T-helper 2 cell treated with Interferon-gamma antibody and Interleukin-4, amounts not matched to agents 5 μg/mL and 100 μg/mL, for 36 hours (primary cell): ENCODE measurements at regions not wholly inside any gene's neighbourhood (a gene's known extent, or its start where the extent isn't known, plus 50 kb on each side); places are given as distances from the start of the nearest gene placed in this dataset.
"Not testable (repeated sequence)": the region's sequence is repeated elsewhere in the genome, so short reads cannot be mapped to it uniquely, and the experiment has no call there.

Source experiments
- DNase-seq: peaks from one replicate; pipeline ENCODE4 v3.0.0; 2021; ENCODE audit warnings: low spot score
- H3K27ac Mint-ChIP-seq: one replicate; pipeline ENCODE4 v1.8.0; 2021; ENCODE audit warnings: mild to moderate bottlenecking, mixed read lengths
- H3K27me3 Mint-ChIP-seq: one replicate; pipeline ENCODE4 v1.8.0; 2021; ENCODE audit warnings: low read depth, mixed read lengths
- H3K36me3 Mint-ChIP-seq: one replicate; pipeline ENCODE4 v1.8.0; 2021; ENCODE audit warnings: low read depth, mixed read lengths
- H3K4me1 Mint-ChIP-seq: one replicate; pipeline ENCODE4 v1.8.0; 2021; ENCODE audit warnings: low read depth, mixed read lengths
- H3K4me3 Mint-ChIP-seq: one replicate; pipeline ENCODE4 v1.8.0; 2022; ENCODE audit warnings: mild to moderate bottlenecking, moderate library complexity, mixed read lengths
- H3K9me3 Mint-ChIP-seq: one replicate; pipeline ENCODE4 v1.8.0; 2021; ENCODE audit warnings: mixed read lengths

GRCh38 chr13:79936368-79937136 is 404.4 kb downstream of the SPRY2 start:
- no peaks in the 10 kb centered on the region for H3K4me1 Mint-ChIP-seq
- no peaks in the 10 kb centered on the region for H3K36me3 Mint-ChIP-seq
- H3K9me3 Mint-ChIP-seq, result no peaks in the 10 kb centered on the region
- H3K27me3 Mint-ChIP-seq, result no peaks in the 10 kb centered on the region
- no peak for DNase-seq
- H3K4me3 Mint-ChIP-seq, result no peak overlapping the region
- H3K27ac Mint-ChIP-seq, result no peak overlapping the region

- Mint-ChIP-seq H3K9me3 (no peaks in the 10 kb centered on the region), H3K36me3 (no peaks in the 10 kb centered on the region), H3K4me3 (no peak overlapping the region), H3K27me3 (no peaks in the 10 kb centered on the region), H3K27ac (no peak overlapping the region), H3K4me1 (no peaks in the 10 kb centered on the region)
- no peak for DNase-seq
Measured at GRCh38 chr13:79935121-79935520, 405.8 kb downstream of the SPRY2 start.

GRCh38 chr13:79933389-79933788 is 407.5 kb downstream of the SPRY2 start:
- DNase-seq, result no peak
- H3K27me3 Mint-ChIP-seq, result no peaks in the 10 kb centered on the region
- H3K4me1 Mint-ChIP-seq, result no peaks in the 10 kb centered on the region
- H3K4me3 Mint-ChIP-seq, result no peak overlapping the region
- no peak overlapping the region for H3K27ac Mint-ChIP-seq
- H3K9me3 Mint-ChIP-seq, result no peaks in the 10 kb centered on the region
- H3K36me3 Mint-ChIP-seq, result no peaks in the 10 kb centered on the region

- Mint-ChIP-seq H3K9me3 (no peaks in the 10 kb centered on the region), H3K36me3 (no peaks in the 10 kb centered on the region), H3K4me3 (no peak overlapping the region), H3K27ac (no peak overlapping the region), H3K4me1 (no peaks in the 10 kb centered on the region), H3K27me3 (no peaks in the 10 kb centered on the region)
- DNase-seq, result no peak
Measured at GRCh38 chr13:79932556-79932955, 408.4 kb downstream of the SPRY2 start.

- H3K27ac Mint-ChIP-seq, H3K4me1 Mint-ChIP-seq, H3K27me3 Mint-ChIP-seq, DNase-seq, H3K36me3 Mint-ChIP-seq, H3K4me3 Mint-ChIP-seq: not testable (repeated sequence)
- peaks cover 23% of the 10 kb centered on the region for H3K9me3 Mint-ChIP-seq
Measured at GRCh38 chr13:79923973-79924556, 416.9 kb downstream of the SPRY2 start.

- DNase-seq, result no peak
- Mint-ChIP-seq H3K27ac (no peak overlapping the region), H3K9me3 (peaks cover 13% of the 10 kb centered on the region), H3K4me3 (no peak overlapping the region), H3K36me3 (no peaks in the 10 kb centered on the region), H3K4me1 (no peaks in the 10 kb centered on the region), H3K27me3 (no peaks in the 10 kb centered on the region)
Measured at GRCh38 chr13:79919091-79919490, 421.8 kb downstream of the SPRY2 start.

GRCh38 chr13:79918620-79919019 is 422.3 kb downstream of the SPRY2 start:
- Mint-ChIP-seq H3K4me3 (no peak overlapping the region), H3K36me3 (no peaks in the 10 kb centered on the region), H3K4me1 (no peaks in the 10 kb centered on the region), H3K27ac (no peak overlapping the region), H3K27me3 (no peaks in the 10 kb centered on the region), H3K9me3 (peaks cover 13% of the 10 kb centered on the region)
- no peak for DNase-seq

- Mint-ChIP-seq H3K4me3 (no peak overlapping the region), H3K27ac (no peak overlapping the region), H3K4me1 (no peaks in the 10 kb centered on the region), H3K27me3 (no peaks in the 10 kb centered on the region), H3K9me3 (peaks cover 5% of the 10 kb centered on the region), H3K36me3 (no peaks in the 10 kb centered on the region)
- no peak for DNase-seq
Measured at GRCh38 chr13:79917628-79918027, 423.3 kb downstream of the SPRY2 start.

GRCh38 chr13:79915114-79915811 is 425.7 kb downstream of the SPRY2 start:
- no peak overlapping the region for H3K4me3 Mint-ChIP-seq
- no peaks in the 10 kb centered on the region for H3K27me3 Mint-ChIP-seq
- H3K27ac Mint-ChIP-seq, result no peak overlapping the region

GRCh38 chr13:79913141-79913827 is 427.6 kb downstream of the SPRY2 start:
- Mint-ChIP-seq H3K9me3 (no peaks in the 10 kb centered on the region), H3K27ac (no peak overlapping the region), H3K36me3 (no peaks in the 10 kb centered on the region), H3K4me3 (no peak overlapping the region), H3K4me1 (no peaks in the 10 kb centered on the region), H3K27me3 (no peaks in the 10 kb centered on the region)
- no peak for DNase-seq

More at GRCh38 chr13:79915114-79915811, 425.7 kb downstream of the SPRY2 start:
- H3K9me3 Mint-ChIP-seq, result no peaks in the 10 kb centered on the region
- no peaks in the 10 kb centered on the region for H3K36me3 Mint-ChIP-seq
- DNase-seq, result no peak
- H3K4me1 Mint-ChIP-seq, result no peaks in the 10 kb centered on the region

GRCh38 chr13:79912403-79912802 is 428.5 kb downstream of the SPRY2 start:
- DNase-seq, result no peak
- Mint-ChIP-seq H3K27me3 (no peaks in the 10 kb centered on the region), H3K9me3 (no peaks in the 10 kb centered on the region), H3K4me1 (no peaks in the 10 kb centered on the region), H3K36me3 (no peaks in the 10 kb centered on the region), H3K4me3 (no peak overlapping the region), H3K27ac (no peak overlapping the region)

GRCh38 chr13:79910875-79911540 is 429.9 kb downstream of the SPRY2 start:
- H3K4me1 Mint-ChIP-seq, result no peaks in the 10 kb centered on the region
- H3K36me3 Mint-ChIP-seq, result no peaks in the 10 kb centered on the region
- no peak overlapping the region for H3K4me3 Mint-ChIP-seq
- H3K27ac Mint-ChIP-seq, result no peak overlapping the region
- no peaks in the 10 kb centered on the region for H3K9me3 Mint-ChIP-seq
- no peak for DNase-seq
- no peaks in the 10 kb centered on the region for H3K27me3 Mint-ChIP-seq

- Mint-ChIP-seq H3K27me3 (no peaks in the 10 kb centered on the region), H3K36me3 (no peaks in the 10 kb centered on the region), H3K4me1 (no peaks in the 10 kb centered on the region), H3K9me3 (no peaks in the 10 kb centered on the region), H3K4me3 (no peak overlapping the region), H3K27ac (no peak overlapping the region)
- no peak for DNase-seq
Measured at GRCh38 chr13:79909644-79910043, 428.7 kb downstream of the NDFIP2 start.
